ENCODE measurements at regions not wholly inside any gene's neighbourhood (a gene's known extent, or its start where the extent isn't known, plus 50 kb on each side); places are given as distances from the start of the nearest gene placed in this dataset.

DNA sequence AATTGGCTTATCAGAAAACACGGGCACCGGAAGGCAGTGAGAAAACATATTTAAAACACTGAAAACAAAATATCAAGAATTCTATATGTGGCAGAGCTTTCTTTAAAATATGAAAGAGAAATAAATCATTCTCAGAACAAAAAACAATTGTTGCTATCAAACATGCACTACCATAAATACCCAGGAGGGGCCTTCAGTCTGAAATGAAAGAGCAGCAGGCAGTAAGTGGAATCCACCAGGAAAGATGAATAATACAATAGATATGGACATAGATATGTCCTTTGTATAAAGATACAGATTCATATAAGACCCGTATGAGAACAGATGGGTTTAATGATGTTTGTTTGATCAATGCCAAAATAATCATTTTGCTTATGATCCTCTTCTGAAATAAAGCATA lies 142.0 kb downstream of the TMEM18 start:
- TF ChIP-seq EZH2 (IDR thresholded peaks at IDR 0.05; ENCODE audit: low read length, missing control alignments): no peak
- TF ChIP-seq CTCF (conservative IDR thresholded peaks at IDR 0.05 in 1 of 2, IDR thresholded peaks at IDR 0.05 in 1 of 2; ENCODE audit: low read depth in 1 of 2, low read length in 2 of 2): no peak
- H3K27ac ChIP-seq (ENCODE audit: insufficient read depth, low read length): no peak overlapping the region
- H3K4me3 ChIP-seq (replicated peaks in 1 of 4; ENCODE audit: control extremely low read depth in 1 of 4, insufficient read depth in 1 of 4, low read depth in 3 of 4, low read length in 4 of 4): no peak overlapping the region
- no peak overlapping the region for H3K4me2 ChIP-seq (ENCODE audit: extremely low read depth, insufficient read depth, low read length)
- H3K79me2 ChIP-seq (ENCODE audit: control insufficient read depth, insufficient read depth, low read length): no peaks in the 10 kb centered on the region
- DNase-seq (ENCODE audit: low read depth in 2 of 2): no peak
- no peaks in the 10 kb centered on the region for H3K36me3 ChIP-seq (ENCODE audit: control insufficient read depth, insufficient read depth, low read length)
- no peaks in the 10 kb centered on the region for H4K20me1 ChIP-seq (ENCODE audit: control insufficient read depth, extremely low read depth, insufficient read depth, low read length)
- no peak overlapping the region for H3K9ac ChIP-seq (ENCODE audit: insufficient read depth, low read length)
- H3K4me1 ChIP-seq (ENCODE audit: control insufficient read depth, extremely low read depth, insufficient read depth, low read length): no peaks in the 10 kb centered on the region
- no peaks in the 10 kb centered on the region for H3K27me3 ChIP-seq (ENCODE audit: control insufficient read depth, insufficient read depth, low read length)
- no peaks in the 10 kb centered on the region for H3K9me3 ChIP-seq (ENCODE audit: control insufficient read depth, insufficient read depth, low read depth, low read length)
- no peak overlapping the region for H2AFZ ChIP-seq (ENCODE audit: low read length)

GRCh38 chr2:529852-530251 lies 147.4 kb downstream of the TMEM18 start:
- no peak for DNase-seq (ENCODE audit: low read depth in 2 of 2)
- Histone ChIP-seq H2AFZ (ENCODE audit: low read length) (no peak overlapping the region), H3K27ac (ENCODE audit: insufficient read depth, low read length) (no peak overlapping the region), H3K9ac (ENCODE audit: insufficient read depth, low read length) (no peak overlapping the region), H3K27me3 (ENCODE audit: control insufficient read depth, insufficient read depth, low read length) (no peaks in the 10 kb centered on the region), H3K4me2 (ENCODE audit: extremely low read depth, insufficient read depth, low read length) (no peak overlapping the region), H3K4me3 (replicated peaks in 1 of 4; ENCODE audit: control extremely low read depth in 1 of 4, insufficient read depth in 1 of 4, low read depth in 3 of 4, low read length in 4 of 4) (no peak overlapping the region), H3K9me3 (ENCODE audit: control insufficient read depth, insufficient read depth, low read depth, low read length) (peaks cover 2% of the 10 kb centered on the region), H3K79me2 (ENCODE audit: control insufficient read depth, insufficient read depth, low read length) (no peaks in the 10 kb centered on the region), H3K36me3 (ENCODE audit: control insufficient read depth, insufficient read depth, low read length) (no peaks in the 10 kb centered on the region), H4K20me1 (ENCODE audit: control insufficient read depth, extremely low read depth, insufficient read depth, low read length) (no peaks in the 10 kb centered on the region), H3K4me1 (ENCODE audit: control insufficient read depth, extremely low read depth, insufficient read depth, low read length) (no peaks in the 10 kb centered on the region)
- TF ChIP-seq EZH2 (IDR thresholded peaks at IDR 0.05; ENCODE audit: low read length, missing control alignments): no peak

DNA sequence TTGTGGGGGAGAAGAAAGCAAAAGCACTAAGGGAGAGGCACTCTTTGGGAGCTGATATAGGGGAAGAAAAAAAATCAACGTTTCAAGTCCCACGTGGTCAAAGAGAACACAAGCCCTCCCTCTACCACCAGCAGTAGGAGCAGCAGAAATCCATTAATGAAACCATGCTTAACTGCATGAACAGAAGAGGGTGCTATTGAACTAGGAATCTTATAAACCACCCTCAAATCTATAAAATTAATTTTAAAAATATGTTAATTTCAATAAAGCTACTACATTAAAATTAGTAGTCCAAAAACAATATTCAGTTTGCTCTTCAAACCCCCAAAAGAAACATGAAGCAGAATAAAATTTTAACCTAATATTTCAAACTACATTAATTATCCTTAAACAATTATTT lies 147.8 kb downstream of the TMEM18 start:
- peak in 1 of 2 donors; percentile 36 for DNase-seq (ENCODE audit: low read depth in 2 of 2)
- Histone ChIP-seq H3K27ac (ENCODE audit: insufficient read depth, low read length) (no peak overlapping the region), H3K4me3 (replicated peaks in 1 of 4; ENCODE audit: control extremely low read depth in 1 of 4, insufficient read depth in 1 of 4, low read depth in 3 of 4, low read length in 4 of 4) (no peak overlapping the region), H3K36me3 (ENCODE audit: control insufficient read depth, insufficient read depth, low read length) (no peaks in the 10 kb centered on the region), H3K9ac (ENCODE audit: insufficient read depth, low read length) (no peak overlapping the region), H3K4me1 (ENCODE audit: control insufficient read depth, extremely low read depth, insufficient read depth, low read length) (no peaks in the 10 kb centered on the region), H3K9me3 (ENCODE audit: control insufficient read depth, insufficient read depth, low read depth, low read length) (peaks cover 2% of the 10 kb centered on the region), H3K4me2 (ENCODE audit: extremely low read depth, insufficient read depth, low read length) (no peak overlapping the region), H2AFZ (ENCODE audit: low read length) (no peak overlapping the region), H4K20me1 (ENCODE audit: control insufficient read depth, extremely low read depth, insufficient read depth, low read length) (no peaks in the 10 kb centered on the region), H3K27me3 (ENCODE audit: control insufficient read depth, insufficient read depth, low read length) (no peaks in the 10 kb centered on the region), H3K79me2 (ENCODE audit: control insufficient read depth, insufficient read depth, low read length) (no peaks in the 10 kb centered on the region)
- TF ChIP-seq CTCF (conservative IDR thresholded peaks at IDR 0.05 in 1 of 2, IDR thresholded peaks at IDR 0.05 in 1 of 2; ENCODE audit: low read depth in 1 of 2, low read length in 2 of 2) (peak; percentile 5 to 15), EZH2 (IDR thresholded peaks at IDR 0.05; ENCODE audit: low read length, missing control alignments) (no peak)
